Sigmoid colon (tissue), 4 donors: ENCODE measurements at regions not wholly inside any gene's neighbourhood (a gene's known extent, or its start where the extent isn't known, plus 50 kb on each side); places are given as distances from the start of the nearest gene placed in this dataset.

Experiments used
- CTCF ChIP-seq, 4 experiments: fragments of 450-650 bp in 3 of 4; fragments of 200-600 bp in 1 of 4; IDR thresholded peaks; one replicate each; pipeline ENCODE4 v1.5.1; 2016 to 2019; ENCODE audit warnings: antibody characterized with exemption in 4 of 4, mild to moderate bottlenecking in 3 of 4, moderate library complexity in 2 of 4
- POLR2A ChIP-seq, 2 donors: fragments of 450-650 bp; IDR thresholded peaks; one replicate each; pipeline ENCODE4 v1.6.1; 2016; ENCODE audit warnings: antibody characterized with exemption in 2 of 2, mild to moderate bottlenecking in 2 of 2, moderate library complexity in 2 of 2
- POLR2AphosphoS5 ChIP-seq, 4 donors: sonication (generic); formaldehyde crosslinking; IDR thresholded peaks; one replicate each; pipeline ENCODE4 v1.6.1; 2017; ENCODE audit warnings: antibody characterized with exemption in 4 of 4

- TF ChIP-seq CTCF (IDR thresholded peaks at IDR 0.05) (no peak), POLR2A (IDR thresholded peaks at IDR 0.05) (no peak), POLR2AphosphoS5 (IDR thresholded peaks at IDR 0.05) (no peak)
Observed at GRCh38 chr19:5397804-5398692, 57.2 kb upstream of the ZNRF4 start.
